HG02759 (cell line): ENCODE measurements at regions not wholly inside any gene's neighbourhood (a gene's known extent, or its start where the extent isn't known, plus 50 kb on each side); places are given as distances from the start of the nearest gene placed in this dataset.
"Not testable (repeated sequence)": the region's sequence is repeated elsewhere in the genome, so short reads cannot be mapped to it uniquely, and the experiment has no call there.

Experiments used
- ATAC-seq: cut with Tn5 transposase; IDR thresholded peaks from one replicate; pipeline ENCODE4 v1.9.1; 2021; ENCODE audit warnings: mild to moderate bottlenecking, moderate library complexity; ENCODE audit not compliant: unreplicated experiment

DNA sequence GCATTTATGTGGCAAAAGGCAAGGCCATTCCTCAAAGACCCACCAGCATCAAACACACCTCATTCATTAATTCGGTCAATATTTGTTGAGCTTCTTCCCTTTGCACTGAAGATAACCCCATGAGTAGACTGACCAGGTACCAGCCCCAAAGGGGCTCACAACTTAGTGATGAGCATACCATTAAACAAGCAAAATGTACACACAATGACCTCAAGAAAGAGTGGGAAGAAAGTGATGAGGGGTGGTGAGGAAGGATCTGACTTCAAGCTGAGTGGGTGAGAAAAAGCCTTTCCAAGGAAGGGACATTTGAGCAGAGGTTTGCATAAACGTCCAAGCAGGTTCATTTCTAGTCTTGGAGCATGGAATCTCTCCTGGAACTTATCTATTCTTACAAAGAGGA lies 562.5 kb downstream of the TOX3 start:
- ATAC-seq, result no peak

DNA sequence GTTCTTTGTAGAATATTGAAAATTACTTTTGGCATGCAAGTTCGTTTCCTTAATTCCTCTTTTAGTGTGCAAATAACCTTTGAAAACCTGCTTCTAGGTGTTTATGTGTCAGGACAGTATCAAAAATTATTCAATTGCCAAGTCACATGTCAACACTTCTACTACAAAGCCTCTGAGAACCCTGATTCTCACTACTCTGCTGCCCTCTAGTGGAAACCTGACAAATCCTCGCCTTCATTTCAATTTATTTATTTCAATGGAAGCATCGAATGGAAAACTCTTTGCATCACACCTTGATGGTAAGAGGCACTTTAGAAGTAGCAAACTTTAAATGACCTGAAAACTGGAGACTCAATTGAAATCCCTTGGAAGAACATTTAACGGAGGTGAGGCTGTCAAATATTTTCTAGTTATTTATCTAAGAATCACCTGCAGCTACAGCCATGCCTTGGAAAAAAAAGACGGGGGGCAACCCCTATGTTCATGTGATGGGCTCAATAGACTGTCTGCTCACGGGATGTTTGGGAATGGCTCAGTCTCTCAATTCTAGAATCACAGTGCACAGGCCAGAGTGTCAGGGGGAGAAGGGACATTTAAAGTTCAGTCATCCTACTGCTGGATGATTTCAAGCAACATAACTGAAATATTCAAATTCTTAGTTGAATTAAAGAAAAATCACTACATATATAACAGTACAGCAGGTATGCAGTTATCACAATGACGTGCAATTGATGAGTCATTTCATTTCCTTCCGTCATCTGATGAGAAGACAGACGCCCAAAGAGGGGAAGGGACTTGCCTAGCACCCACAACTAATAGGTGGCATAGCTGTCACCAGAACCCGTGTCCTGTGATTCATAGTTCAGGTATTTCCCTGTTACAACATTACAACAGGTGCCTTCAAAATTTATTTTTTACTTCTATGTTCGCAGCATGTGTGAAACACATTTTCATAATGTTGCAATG lies 563.9 kb downstream of the TOX3 start:
- peak; percentile 47 for ATAC-seq

DNA sequence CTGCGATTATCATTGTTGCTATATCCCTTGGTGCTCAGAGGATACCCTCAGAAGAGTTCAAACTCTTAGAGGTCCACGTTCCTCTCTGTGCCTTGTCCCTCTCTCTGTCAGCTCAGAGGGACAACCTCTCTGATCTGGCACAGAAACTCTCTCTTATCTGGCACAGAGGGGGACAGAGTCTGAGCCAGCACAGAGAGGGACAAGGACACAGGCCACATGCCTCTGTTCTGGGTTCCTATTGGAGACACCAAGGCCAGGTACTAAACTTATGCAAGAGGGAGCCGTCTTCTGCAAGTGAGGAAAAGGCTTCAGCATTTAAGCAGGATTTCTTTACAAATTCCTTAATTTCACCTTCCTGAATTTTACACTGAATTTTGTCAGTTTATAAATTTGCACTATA lies 565.2 kb downstream of the TOX3 start:
- ATAC-seq, result no peak

DNA sequence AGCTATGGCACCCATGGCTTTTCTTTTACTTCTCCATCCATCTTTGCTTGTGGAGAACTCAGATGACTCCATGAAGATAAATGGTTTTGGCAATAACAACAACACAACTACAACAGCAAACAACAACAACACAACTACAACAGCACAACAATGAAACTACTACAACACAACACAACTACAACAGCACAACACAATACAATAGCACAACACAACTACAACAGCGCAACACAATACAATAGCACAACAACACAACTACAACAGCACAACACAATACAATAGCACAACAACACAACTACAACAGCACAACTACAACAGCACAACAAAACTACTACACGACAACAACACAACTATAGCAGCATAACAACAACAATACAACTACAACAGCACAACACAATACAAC lies 569.4 kb downstream of the TOX3 start:
- ATAC-seq, result not testable (repeated sequence)

DNA sequence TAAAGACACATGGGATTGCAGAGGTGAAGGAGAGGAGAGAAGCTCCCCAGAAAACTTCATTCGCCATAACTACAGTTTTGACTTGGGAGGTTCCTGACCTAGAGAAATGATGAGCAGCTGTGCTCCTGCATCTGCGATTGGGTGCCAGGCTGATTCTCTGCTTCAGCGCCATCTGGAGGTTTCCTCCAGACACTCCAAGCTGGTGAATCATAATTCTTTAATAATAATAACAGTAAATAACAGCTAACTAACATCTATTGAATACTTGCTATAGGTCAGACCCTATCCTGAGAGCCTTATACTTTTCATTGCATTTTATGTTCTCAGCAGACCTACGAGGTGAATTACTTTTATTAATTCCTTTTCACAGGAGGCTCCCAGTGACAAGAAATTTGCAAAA lies 575.8 kb downstream of the TOX3 start:
- no peak for ATAC-seq

DNA sequence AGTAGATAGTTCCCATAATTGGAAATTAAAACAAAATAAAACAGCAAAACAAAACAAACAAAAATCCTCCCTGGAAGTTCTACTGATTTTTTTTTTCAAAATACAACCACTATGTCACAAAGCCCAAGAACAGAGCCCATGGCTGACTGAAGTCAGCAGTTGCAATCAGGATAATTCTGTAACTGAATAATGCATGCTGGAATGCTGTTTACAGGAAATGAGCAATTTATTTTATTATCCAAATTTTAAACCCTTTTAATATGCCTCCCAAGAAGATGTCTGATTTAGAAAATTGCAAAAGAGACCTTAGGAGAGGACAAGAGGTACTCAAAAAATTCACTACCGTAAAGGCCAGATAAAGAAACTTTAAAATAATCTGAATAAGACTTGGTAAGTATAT lies 578.2 kb downstream of the TOX3 start:
- ATAC-seq, result no peak

DNA sequence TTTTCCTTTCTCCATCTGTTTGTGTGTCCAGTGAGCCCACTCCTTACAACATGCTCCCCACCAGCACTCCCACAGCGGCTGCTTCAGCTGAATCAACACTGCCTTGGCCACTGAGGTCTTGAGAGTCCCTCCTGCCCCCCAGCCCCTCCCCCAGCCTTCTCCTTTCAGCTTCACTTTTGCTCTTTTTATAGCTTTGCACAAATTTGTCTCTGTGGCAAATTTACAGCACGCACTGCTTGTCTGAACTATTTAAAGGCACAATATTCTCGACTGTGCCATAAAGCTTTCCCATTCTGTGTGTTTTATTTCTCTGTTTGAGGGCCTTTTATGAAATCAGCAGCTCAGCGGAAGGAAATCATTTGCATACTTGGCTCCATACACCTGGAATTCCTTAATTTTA lies 579.3 kb downstream of the TOX3 start:
- ATAC-seq, result no peak

DNA sequence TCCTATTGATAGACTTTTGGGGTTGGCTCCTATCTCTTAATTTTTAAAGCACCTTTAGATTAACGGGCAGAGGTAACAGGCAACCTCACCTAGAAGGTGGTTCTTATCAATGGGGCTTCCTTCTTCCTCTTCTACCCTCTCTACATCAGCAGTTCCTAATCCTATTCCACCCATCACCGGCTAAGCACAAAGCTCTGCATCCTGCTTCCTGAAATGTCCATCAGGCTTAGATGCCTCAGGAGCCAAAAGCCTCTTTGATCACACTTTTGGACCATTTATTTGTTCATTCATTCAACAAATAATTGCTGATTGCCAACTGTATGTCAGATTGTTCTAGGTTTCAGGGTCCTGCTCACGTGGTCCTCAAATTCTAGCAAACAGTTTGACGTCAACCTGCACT lies 586.0 kb downstream of the TOX3 start:
- no peak for ATAC-seq

DNA sequence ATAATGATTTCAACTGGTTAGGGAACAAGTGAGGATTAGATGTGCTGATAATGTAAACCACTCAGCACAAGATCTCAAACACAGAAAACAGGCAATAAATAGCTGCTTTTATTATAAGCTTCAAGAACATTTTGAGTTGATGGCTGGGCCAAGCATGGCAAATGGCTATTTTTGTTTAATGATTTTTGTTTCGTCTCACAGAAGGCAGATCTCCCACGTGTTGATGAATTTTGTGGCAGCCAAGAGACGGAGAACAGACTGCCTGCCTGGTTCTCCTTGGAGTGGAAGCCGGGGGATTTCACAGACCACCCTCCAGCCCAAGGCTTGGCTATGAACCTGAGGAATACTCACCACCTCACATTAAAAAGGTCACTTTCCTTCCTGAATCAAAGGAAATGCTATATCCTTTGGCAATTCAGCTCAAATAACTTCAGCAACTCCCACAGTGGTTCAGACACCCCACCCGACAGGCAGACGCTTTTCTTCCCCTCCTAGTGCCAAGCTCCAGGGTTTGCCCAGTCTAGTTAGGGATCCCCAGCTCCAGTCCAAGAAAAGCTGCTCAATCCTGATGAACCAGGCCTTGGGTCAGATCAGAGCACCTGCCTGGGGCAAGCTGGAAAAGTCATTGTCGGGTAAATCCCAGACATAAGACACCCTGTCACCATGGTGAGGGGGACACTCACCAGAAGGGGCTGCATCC lies 593.5 kb downstream of the TOX3 start:
- ATAC-seq, result no peak

DNA sequence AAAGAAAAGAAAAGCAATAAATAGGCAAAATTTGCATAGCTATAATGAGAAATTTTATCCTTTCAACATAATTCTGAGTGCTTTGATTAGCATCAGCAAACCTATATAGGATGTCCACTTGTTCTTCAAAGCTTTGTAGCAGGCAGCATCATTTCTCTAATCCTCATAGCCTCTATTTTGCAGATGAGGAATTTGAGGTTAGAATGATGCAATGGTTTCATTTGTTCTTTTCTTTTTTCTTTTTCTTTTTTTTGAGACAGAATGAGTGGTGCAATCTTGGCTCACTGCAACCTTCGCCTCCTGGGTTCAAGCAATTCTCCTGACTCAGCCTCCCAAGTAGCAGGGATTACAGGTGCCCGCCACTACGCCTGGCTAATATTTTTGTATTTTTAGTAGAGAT lies 594.4 kb downstream of the TOX3 start:
- no peak for ATAC-seq

DNA sequence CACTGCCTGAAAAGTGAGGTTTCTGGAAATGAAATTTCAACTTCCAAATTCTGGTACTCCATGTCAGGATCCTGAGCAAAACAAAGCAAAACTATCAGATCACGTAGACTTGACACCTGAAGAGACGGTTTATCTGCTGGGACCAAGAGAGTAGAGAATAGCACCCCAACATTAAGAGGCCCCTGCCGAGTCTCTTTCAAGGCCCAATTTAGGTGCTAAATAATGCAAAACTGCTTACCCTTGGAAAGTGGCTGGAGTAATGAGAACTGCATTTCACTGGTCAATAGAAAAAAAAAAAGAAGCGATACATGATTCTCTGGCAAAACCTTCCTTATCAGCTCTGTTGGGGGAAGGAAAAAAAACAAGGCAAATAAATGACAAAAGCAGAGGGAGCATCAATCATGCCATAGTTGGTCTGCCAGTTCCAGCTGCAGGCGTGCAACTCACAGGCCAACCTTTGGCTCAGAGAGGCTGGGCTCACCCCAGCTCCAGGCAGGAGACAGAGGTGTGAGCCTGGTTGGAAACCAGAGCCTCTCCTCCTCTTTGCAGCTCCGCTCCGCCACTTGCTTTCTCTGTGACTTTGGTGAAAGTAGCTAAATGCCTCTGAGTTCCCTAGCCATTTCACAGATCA lies 595.2 kb downstream of the TOX3 start:
- no peak for ATAC-seq

DNA sequence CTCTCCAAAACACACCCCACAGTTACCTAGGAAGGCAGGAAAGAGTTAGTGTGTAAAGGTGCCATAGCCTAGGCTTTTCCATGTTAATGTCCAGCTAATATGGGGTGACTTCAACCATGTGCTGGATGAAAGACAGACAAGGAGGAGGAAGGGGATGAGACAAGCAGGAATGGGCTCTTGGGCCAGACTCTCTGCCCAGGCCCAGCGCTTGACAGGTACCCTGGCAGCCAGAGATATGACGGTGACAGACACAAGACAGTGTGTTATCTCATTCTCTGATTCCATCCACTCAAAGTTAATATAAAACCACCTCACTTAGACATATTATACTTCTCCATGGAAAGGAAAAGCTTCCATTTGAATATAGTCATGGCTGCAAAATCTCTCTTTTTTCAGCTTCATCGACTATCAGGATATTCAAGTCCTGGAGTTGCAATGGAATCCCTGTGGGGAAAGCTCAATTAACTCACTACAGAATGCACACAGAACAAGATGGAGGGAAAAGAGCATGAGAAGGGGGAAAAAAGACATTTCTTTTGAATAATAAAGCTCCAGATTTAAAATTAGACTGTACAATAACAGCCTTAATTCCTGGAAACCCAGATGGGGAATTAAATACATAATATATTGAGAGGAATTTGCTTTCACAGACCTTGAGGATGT lies 596.7 kb downstream of the TOX3 start:
- ATAC-seq, result no peak

DNA sequence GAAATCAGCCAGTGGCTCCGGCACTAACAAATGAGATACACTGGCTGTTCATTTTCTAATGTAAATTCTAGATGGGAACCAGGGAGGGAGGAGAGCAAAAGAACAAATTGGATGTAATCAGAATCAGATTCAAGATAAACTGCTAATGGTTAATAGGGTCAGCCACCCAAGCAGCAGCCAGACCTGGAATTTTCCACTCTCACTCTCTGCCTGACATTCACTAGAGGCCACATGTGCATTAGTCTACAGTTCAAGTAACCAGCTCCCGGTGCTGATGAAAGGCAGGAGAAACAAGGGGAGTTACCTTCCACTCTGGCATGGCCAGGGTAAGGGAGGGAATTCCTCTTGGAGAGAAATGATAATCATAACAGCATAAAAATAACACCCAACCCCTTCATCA lies 597.7 kb downstream of the TOX3 start:
- no peak for ATAC-seq

DNA sequence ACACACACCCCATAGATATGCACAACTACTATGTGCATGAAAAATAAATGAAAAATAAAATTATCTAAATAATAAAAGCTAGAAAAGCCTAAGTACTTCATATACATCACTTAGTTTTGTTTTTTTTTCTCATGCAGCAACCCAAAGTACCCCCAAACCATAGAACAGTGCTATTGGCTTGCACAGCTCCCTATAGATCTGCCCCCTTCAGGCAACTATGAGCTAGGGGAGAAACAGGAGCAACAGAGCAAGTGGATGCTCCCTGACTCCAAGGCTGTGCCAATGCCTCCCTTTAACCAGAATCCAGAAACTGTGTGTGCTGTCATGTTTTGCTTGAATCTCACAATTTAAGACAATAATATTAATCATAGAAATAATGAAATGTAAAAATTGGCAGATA lies 605.5 kb downstream of the TOX3 start:
- no peak for ATAC-seq

DNA sequence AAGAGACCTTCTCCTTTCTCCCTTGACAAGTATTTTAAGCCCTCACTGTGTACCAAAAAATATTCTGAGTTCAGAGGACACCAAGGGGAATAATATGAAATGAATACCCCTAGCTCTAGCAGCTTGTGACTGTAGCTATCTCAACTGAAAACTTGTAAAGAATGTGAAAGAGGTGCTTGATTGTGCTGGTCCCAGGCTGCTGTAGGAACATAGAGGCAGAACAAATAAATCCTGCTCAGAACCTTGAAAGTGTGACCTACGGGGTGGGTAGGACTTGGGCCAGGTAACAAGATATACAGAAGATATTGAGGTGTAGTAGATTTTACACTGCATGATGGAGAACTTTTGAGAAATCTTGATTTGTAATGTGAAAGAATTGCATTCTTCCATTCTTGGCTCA lies 606.8 kb downstream of the TOX3 start:
- no peak for ATAC-seq

DNA sequence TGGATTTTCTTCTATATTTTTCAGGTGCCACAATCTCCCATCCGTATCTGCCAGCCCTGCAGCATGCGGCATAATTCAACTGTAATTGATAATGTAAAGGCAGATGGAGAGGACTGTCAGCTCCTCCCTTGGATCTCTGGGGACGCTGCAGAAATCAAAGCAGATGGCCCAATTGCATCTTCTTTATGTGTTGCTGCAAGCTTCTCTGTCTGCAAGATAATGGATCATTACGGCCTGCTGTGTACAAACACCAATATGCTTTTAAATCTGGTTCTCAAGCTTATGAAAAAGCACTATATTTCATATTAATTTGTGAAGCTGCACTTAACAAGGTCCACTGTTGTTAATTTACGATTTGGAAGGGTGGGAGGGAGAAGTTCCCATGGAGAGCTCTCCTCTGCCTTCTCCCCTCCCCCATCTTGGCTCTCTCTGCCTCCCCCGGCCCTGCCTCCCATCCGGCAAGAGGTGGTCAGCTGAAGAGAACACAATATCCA lies 607.5 kb downstream of the TOX3 start:
- ATAC-seq, result no peak

DNA sequence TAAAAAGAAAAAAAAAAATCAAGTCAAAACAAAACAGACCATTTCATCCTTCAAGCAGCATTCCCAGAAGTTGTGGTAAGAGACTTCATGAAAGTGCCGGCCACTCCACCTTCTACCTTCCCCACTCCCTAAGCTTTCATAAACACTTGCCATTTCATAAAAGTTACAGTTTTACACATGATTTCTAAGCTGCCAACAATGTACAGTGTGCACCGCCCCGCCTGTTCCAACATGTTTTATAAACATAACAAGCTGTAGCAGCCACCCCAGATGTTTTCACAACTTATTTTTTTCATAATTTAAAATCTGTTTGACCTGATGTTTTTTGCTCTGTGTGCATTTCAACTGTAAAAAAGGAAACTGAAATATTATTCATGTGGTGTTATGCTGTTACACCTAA lies 608.1 kb downstream of the TOX3 start:
- no peak for ATAC-seq

DNA sequence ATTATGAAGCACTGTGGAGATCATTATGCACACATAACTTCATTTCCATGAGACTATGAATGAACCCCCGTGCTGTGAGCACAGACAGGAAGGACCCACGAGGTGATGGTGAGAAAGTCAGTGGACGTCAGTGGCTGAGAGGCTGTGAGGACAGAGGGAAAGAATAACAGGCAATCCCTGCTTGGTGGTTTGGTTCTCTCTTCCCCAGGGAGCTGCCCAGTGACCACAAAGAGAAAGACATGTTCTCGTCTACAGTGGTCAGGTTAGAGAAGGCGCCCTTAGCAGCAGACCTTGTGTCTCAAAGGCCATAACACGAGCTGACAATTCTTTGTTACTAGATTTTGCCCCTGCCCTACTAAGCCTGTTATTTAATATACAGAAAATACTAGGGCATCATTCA lies 609.2 kb downstream of the TOX3 start:
- no peak for ATAC-seq

DNA sequence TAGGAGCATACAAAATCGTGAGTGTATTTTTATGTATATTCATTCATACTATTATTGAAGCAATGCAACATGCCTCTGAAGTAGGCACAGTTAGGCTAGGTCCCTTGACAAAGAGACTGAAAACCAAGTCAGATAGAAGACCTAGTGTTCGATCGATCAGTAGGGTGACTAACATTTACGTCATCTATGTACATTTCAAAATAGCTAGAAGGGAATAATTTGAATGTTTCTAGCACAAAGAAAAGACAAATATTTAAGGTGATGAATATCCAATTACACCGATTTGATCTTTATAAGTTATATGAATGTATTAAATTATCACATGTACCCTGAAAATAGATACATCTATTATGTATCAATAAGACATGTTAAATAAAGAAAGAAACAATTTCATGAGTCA lies 610.1 kb downstream of the TOX3 start:
- ATAC-seq, result no peak

DNA sequence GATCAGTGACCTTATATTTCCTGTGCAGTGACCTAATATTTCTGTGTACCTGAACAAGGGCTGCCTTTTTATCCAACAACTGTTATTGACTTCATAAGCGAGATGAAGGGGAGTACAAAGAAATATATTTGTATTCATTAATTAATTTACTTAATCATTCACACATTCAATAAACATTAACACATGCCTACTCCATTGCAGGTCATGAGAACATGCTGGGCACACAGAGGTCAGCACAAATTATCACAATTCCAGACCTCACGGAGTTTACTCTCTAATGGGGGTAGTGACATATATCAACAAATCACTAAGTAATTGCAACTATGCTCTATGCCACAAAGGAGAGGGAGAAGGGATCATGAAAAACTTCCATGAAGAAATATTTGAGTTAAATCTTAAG lies 614.6 kb downstream of the TOX3 start:
- no peak for ATAC-seq

DNA sequence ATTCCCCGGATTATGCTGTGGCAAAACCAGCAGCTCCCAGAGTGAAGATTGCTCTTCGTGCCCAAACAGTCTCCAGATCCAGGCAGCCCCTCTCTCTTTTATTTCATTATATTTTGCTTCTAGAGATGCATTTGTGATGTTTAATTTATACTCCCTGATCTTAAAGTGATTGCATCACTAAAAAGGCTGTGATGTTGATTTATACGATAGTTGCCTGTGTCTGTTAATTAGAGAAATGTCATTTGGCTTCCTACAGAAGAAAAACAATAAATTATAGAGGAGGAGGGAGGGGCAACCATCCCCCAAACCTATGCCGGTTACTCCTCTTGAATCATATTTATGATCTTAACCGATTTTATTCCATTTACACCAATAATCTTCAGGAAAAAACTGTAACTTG lies 615.3 kb downstream of the TOX3 start:
- no peak for ATAC-seq
